HK-2 (cell line): ENCODE measurements at regions not wholly inside any gene's neighbourhood (a gene's known extent, or its start where the extent isn't known, plus 50 kb on each side); places are given as distances from the start of the nearest gene placed in this dataset.
"Not testable (repeated sequence)": the region's sequence is repeated elsewhere in the genome, so short reads cannot be mapped to it uniquely, and the experiment has no call there.

Experiments
- DNase-seq: peaks from one replicate; pipeline ENCODE4 v3.0.0-alpha.2; 2018; ENCODE audit not compliant: unreplicated experiment

GRCh38 chr2:183610724-183611123, 486.5 kb downstream of the NUP35 start:
- no peak for DNase-seq

GRCh38 chr2:183614799-183615435, 490.7 kb downstream of the NUP35 start:
- DNase-seq = no peak

- DNase-seq = no peak
Observed at GRCh38 chr2:183623227-183623626, 499.0 kb downstream of the NUP35 start.

GRCh38 chr2:183630964-183631363, 506.7 kb downstream of the NUP35 start:
- no peak for DNase-seq

- no peak for DNase-seq
Observed at GRCh38 chr2:183656121-183656520, 531.9 kb downstream of the NUP35 start.

- no peak for DNase-seq
Observed at GRCh38 chr2:183665425-183665824, 541.2 kb downstream of the NUP35 start.

- no peak for DNase-seq
Observed at GRCh38 chr2:183666031-183666430, 541.8 kb downstream of the NUP35 start.

GRCh38 chr2:183671233-183671632, 547.0 kb downstream of the NUP35 start:
- no peak for DNase-seq

GRCh38 chr2:183678908-183679307, 554.7 kb downstream of the NUP35 start:
- no peak for DNase-seq

- no peak for DNase-seq
Observed at GRCh38 chr2:183680573-183680972, 556.3 kb downstream of the NUP35 start.

- DNase-seq = no peak
Observed at GRCh38 chr2:183684686-183685085, 560.4 kb downstream of the NUP35 start.

- no peak for DNase-seq
Observed at GRCh38 chr2:183696028-183696427, 571.8 kb downstream of the NUP35 start.

GRCh38 chr2:183709829-183710228, 585.6 kb downstream of the NUP35 start:
- no peak for DNase-seq

GRCh38 chr2:183718246-183718645, 594.0 kb downstream of the NUP35 start:
- no peak for DNase-seq

GRCh38 chr2:183723278-183723677, 599.0 kb downstream of the NUP35 start:
- DNase-seq = no peak

GRCh38 chr2:183729380-183729779, 605.1 kb downstream of the NUP35 start:
- no peak for DNase-seq

GRCh38 chr2:183740241-183740640, 616.0 kb downstream of the NUP35 start:
- no peak for DNase-seq

- no peak for DNase-seq
Observed at GRCh38 chr2:183752571-183752970, 628.3 kb downstream of the NUP35 start.

- DNase-seq = no peak
Observed at GRCh38 chr2:183759033-183759432, 634.8 kb downstream of the NUP35 start.

- no peak for DNase-seq
Observed at GRCh38 chr2:183773775-183774174, 649.5 kb downstream of the NUP35 start.

GRCh38 chr2:183780072-183780471, 655.8 kb downstream of the NUP35 start:
- DNase-seq = no peak

- no peak for DNase-seq
Observed at GRCh38 chr2:183782436-183782835, 658.2 kb downstream of the NUP35 start.

GRCh38 chr2:183788796-183789195, 664.6 kb downstream of the NUP35 start:
- DNase-seq = not testable (repeated sequence)
